ENCODE measurements at regions not wholly inside any gene's neighbourhood (a gene's known extent, or its start where the extent isn't known, plus 50 kb on each side); places are given as distances from the start of the nearest gene placed in this dataset.
"Not testable (repeated sequence)": the region's sequence is repeated elsewhere in the genome, so short reads cannot be mapped to it uniquely, and the experiment has no call there.

DNA sequence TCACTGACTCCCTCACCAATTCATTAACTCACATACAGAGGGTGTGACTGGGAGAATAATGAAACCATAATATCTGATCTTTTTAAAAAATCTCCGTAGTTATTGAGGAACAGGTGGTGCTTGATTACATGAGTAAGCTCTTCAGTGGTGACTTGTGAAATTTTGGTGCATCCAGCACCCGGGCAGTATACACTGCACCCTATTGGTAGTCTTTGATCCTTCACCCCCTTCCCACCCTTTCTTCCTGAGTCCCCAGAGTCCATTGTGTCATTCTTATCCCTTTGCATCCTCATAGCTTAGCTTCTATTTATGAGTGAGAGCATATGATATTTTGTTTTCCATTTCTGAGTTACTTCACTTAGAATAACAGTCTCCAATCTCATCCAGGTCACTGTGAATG is 1143.8 kb downstream of the PCDH19 start:
- H3K4me1 ChIP-seq (ENCODE audit: insufficient read depth, low read length) = no peaks in the 10 kb centered on the region
- H3K9me3 ChIP-seq (ENCODE audit: low read length) = no peaks in the 10 kb centered on the region
- no peaks in the 10 kb centered on the region for H3K27me3 ChIP-seq (ENCODE audit: low read length)
- no peaks in the 10 kb centered on the region for H3K79me2 ChIP-seq (ENCODE audit: low read length)
- H3K4me3 ChIP-seq (ENCODE audit: low read length) = no peak overlapping the region
- CTCF ChIA-PET = no interaction called here
- H3K4me2 ChIP-seq (ENCODE audit: low read length) = no peak overlapping the region
- no peak overlapping the region for H3K9ac ChIP-seq (ENCODE audit: low read length)
- no TSS peak for BruUV-seq (replicated peaks)
- H4K20me1 ChIP-seq (ENCODE audit: low read length) = no peaks in the 10 kb centered on the region
- intact Hi-C loops (cut with micrococcal nuclease) = no loop called here
- ATAC-seq = no peak
- no peak for TF ChIP-seq EZH2phosphoT487 (IDR thresholded peaks at IDR 0.05; ENCODE audit: borderline replicate concordance, low read length)
- TF ChIP-seq EZH2 (IDR thresholded peaks at IDR 0.05; ENCODE audit: low read length, unreplicated experiment) = no peak
- TF ChIP-seq, protein P1, sequence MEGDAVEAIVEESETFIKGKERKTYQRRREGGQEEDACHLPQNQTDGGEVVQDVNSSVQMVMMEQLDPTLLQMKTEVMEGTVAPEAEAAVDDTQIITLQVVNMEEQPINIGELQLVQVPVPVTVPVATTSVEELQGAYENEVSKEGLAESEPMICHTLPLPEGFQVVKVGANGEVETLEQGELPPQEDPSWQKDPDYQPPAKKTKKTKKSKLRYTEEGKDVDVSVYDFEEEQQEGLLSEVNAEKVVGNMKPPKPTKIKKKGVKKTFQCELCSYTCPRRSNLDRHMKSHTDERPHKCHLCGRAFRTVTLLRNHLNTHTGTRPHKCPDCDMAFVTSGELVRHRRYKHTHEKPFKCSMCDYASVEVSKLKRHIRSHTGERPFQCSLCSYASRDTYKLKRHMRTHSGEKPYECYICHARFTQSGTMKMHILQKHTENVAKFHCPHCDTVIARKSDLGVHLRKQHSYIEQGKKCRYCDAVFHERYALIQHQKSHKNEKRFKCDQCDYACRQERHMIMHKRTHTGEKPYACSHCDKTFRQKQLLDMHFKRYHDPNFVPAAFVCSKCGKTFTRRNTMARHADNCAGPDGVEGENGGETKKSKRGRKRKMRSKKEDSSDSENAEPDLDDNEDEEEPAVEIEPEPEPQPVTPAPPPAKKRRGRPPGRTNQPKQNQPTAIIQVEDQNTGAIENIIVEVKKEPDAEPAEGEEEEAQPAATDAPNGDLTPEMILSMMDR (conservative IDR thresholded peaks at IDR 0.05; ENCODE audit: low read depth, low read length) = no peak
- POLR2A ChIA-PET (ENCODE audit: unreplicated experiment) = no interaction called here
- H2AFZ ChIP-seq (ENCODE audit: low read length) = no peak overlapping the region
- H3K27ac ChIP-seq (ENCODE audit: low read length) = no peak overlapping the region
- H3K9me2 ChIP-seq (replicated peaks; ENCODE audit: low read length) = no peaks in the 10 kb centered on the region
- no peaks in the 10 kb centered on the region for H3F3A ChIP-seq (ENCODE audit: low read length, unreplicated experiment)
- no peaks in the 10 kb centered on the region for H3K36me3 ChIP-seq (ENCODE audit: low read depth, low read length)
- DNase-seq = no peak

DNA sequence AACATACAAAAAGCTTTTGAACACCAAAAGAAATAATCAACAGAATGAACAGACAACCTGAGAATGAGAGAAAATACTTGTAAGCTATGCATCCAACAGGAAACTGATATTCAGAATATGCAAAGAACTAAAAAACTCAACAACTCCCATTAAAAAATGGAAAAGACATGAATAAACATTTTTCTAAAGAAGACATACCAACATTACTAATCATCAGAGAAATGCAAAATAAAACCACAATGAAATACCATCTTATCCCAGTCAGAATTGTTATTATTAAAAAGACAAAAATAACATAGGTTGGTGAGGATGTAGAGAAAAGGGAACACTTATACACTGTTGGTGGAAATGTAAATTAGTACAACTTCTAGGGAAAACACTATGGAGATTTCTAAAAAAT is 1161.9 kb downstream of the PCDH19 start:
- H4K20me1 ChIP-seq (ENCODE audit: low read length) = no peaks in the 10 kb centered on the region
- H3K9me2 ChIP-seq (replicated peaks; ENCODE audit: low read length) = no peaks in the 10 kb centered on the region
- no peak overlapping the region for H3K27ac ChIP-seq (ENCODE audit: low read length)
- TF ChIP-seq EZH2phosphoT487 (IDR thresholded peaks at IDR 0.05; ENCODE audit: borderline replicate concordance, low read length) (no peak), EZH2 (IDR thresholded peaks at IDR 0.05; ENCODE audit: low read length, unreplicated experiment) (no peak)
- TF ChIP-seq, protein P1 (conservative IDR thresholded peaks at IDR 0.05; ENCODE audit: low read depth, low read length) = no peak
- no peak overlapping the region for H3K9ac ChIP-seq (ENCODE audit: low read length)
- ATAC-seq (no peak), DNase-seq (no peak)
- intact Hi-C loops (cut with micrococcal nuclease) = no loop called here
- H3K36me3 ChIP-seq (ENCODE audit: low read depth, low read length) = no peaks in the 10 kb centered on the region
- ChIA-PET POLR2A (ENCODE audit: unreplicated experiment) (no interaction called here), CTCF (no interaction called here)
- H3K79me2 ChIP-seq (ENCODE audit: low read length) = no peaks in the 10 kb centered on the region
- no peaks in the 10 kb centered on the region for H3K4me1 ChIP-seq (ENCODE audit: insufficient read depth, low read length)
- no peaks in the 10 kb centered on the region for H3K27me3 ChIP-seq (ENCODE audit: low read length)
- H3K4me2 ChIP-seq (ENCODE audit: low read length) = no peak overlapping the region
- BruUV-seq (replicated peaks) = no TSS peak
- H3K4me3 ChIP-seq (ENCODE audit: low read length) = no peak overlapping the region
- no peaks in the 10 kb centered on the region for H3F3A ChIP-seq (ENCODE audit: low read length, unreplicated experiment)
- no peak overlapping the region for H2AFZ ChIP-seq (ENCODE audit: low read length)
- no peaks in the 10 kb centered on the region for H3K9me3 ChIP-seq (ENCODE audit: low read length)

DNA sequence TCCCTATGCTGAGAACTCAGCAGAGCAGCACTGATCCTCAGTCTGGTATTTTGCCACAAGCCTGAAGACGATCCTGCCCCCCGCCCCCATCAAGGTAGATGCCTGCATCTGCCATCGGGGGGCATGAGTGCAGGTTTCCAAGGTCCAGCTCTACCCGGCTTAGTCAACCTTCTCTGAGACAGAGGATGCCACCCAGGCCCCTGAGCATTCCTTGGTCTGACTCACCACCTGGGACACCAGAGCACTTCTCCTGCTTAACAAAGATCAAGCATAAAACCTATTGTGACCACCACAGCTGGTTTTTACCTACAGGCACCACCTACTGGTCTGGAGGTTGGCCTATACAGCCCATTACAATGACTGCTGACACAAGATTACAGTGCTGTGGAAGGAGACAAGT is 1168.1 kb downstream of the PCDH19 start:
- ChIA-PET POLR2A (ENCODE audit: unreplicated experiment) (no interaction called here), CTCF (no interaction called here)
- H3K4me1 ChIP-seq (ENCODE audit: insufficient read depth, low read length) = no peaks in the 10 kb centered on the region
- ATAC-seq (no peak), DNase-seq (no peak)
- no peak overlapping the region for H3K4me3 ChIP-seq (ENCODE audit: low read length)
- H3K4me2 ChIP-seq (ENCODE audit: low read length) = no peak overlapping the region
- BruUV-seq (replicated peaks) = no TSS peak
- no peaks in the 10 kb centered on the region for H3K9me2 ChIP-seq (replicated peaks; ENCODE audit: low read length)
- no peak for TF ChIP-seq EZH2phosphoT487 (IDR thresholded peaks at IDR 0.05; ENCODE audit: borderline replicate concordance, low read length)
- no peak for TF ChIP-seq EZH2 (IDR thresholded peaks at IDR 0.05; ENCODE audit: low read length, unreplicated experiment)
- TF ChIP-seq, protein P1 (conservative IDR thresholded peaks at IDR 0.05; ENCODE audit: low read depth, low read length) = no peak
- intact Hi-C loops (cut with micrococcal nuclease) = no loop called here
- no peak overlapping the region for H3K9ac ChIP-seq (ENCODE audit: low read length)
- no peaks in the 10 kb centered on the region for H4K20me1 ChIP-seq (ENCODE audit: low read length)
- H2AFZ ChIP-seq (ENCODE audit: low read length) = no peak overlapping the region
- no peak overlapping the region for H3K27ac ChIP-seq (ENCODE audit: low read length)
- H3K9me3 ChIP-seq (ENCODE audit: low read length) = no peaks in the 10 kb centered on the region
- H3K27me3 ChIP-seq (ENCODE audit: low read length) = no peaks in the 10 kb centered on the region
- no peaks in the 10 kb centered on the region for H3F3A ChIP-seq (ENCODE audit: low read length, unreplicated experiment)
- H3K79me2 ChIP-seq (ENCODE audit: low read length) = no peaks in the 10 kb centered on the region
- H3K36me3 ChIP-seq (ENCODE audit: low read depth, low read length) = no peaks in the 10 kb centered on the region

DNA sequence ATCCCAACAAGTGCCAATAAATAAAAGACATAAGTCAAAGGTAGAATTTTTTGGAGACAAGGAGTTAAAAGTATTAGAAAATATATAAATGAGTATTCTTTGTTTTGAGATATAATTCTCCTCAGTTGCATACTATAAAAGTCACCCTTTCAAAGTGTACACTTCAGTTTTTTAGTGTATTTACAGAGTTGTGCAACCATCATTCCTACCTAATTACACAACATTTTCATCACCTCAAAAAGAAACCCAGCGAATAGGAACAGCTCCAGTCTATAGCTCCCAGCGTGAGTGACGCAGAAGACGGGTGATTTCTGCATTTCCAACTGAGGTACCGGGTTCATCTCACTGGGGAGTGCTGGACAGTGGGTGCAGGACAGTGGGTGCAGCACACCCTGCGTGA is 1175.7 kb downstream of the PCDH19 start:
- CTCF ChIA-PET; H3K27ac ChIP-seq (ENCODE audit: low read length); H3K4me2 ChIP-seq (ENCODE audit: low read length); DNase-seq; H3K9me2 ChIP-seq (replicated peaks; ENCODE audit: low read length); H3K4me3 ChIP-seq (ENCODE audit: low read length); intact Hi-C loops (cut with micrococcal nuclease); POLR2A ChIA-PET (ENCODE audit: unreplicated experiment); H3K4me1 ChIP-seq (ENCODE audit: insufficient read depth, low read length); H3K36me3 ChIP-seq (ENCODE audit: low read depth, low read length); BruUV-seq (replicated peaks); H4K20me1 ChIP-seq (ENCODE audit: low read length); H3K9ac ChIP-seq (ENCODE audit: low read length); H3F3A ChIP-seq (ENCODE audit: low read length, unreplicated experiment); H3K79me2 ChIP-seq (ENCODE audit: low read length); ATAC-seq; H3K27me3 ChIP-seq (ENCODE audit: low read length); H2AFZ ChIP-seq (ENCODE audit: low read length); H3K9me3 ChIP-seq (ENCODE audit: low read length): not testable (repeated sequence)
